ENCODE measurements at regions not wholly inside any gene's neighbourhood (a gene's known extent, or its start where the extent isn't known, plus 50 kb on each side); places are given as distances from the start of the nearest gene placed in this dataset.

GRCh38 chr5:126368239-126368812 lies 54.9 kb upstream of the GRAMD2B start:
- Histone ChIP-seq H3K9me3 (no peaks in the 10 kb centered on the region), H3K36me3 (no peaks in the 10 kb centered on the region), H3K27ac (peak overlapping the region in 1 of 12 donors; percentile 39), H3K4me1 (peaks cover 0 to 6% (median 0%) of the 10 kb centered on the region in 12 donors), H3K4me3 (no peak overlapping the region), H3K27me3 (no peaks in the 10 kb centered on the region)
- ATAC-seq (no peak), DNase-seq (no peak)
- no peak for TF ChIP-seq POLR2A (IDR thresholded peaks at IDR 0.05)
- TF ChIP-seq, protein P1, sequence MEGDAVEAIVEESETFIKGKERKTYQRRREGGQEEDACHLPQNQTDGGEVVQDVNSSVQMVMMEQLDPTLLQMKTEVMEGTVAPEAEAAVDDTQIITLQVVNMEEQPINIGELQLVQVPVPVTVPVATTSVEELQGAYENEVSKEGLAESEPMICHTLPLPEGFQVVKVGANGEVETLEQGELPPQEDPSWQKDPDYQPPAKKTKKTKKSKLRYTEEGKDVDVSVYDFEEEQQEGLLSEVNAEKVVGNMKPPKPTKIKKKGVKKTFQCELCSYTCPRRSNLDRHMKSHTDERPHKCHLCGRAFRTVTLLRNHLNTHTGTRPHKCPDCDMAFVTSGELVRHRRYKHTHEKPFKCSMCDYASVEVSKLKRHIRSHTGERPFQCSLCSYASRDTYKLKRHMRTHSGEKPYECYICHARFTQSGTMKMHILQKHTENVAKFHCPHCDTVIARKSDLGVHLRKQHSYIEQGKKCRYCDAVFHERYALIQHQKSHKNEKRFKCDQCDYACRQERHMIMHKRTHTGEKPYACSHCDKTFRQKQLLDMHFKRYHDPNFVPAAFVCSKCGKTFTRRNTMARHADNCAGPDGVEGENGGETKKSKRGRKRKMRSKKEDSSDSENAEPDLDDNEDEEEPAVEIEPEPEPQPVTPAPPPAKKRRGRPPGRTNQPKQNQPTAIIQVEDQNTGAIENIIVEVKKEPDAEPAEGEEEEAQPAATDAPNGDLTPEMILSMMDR (IDR thresholded peaks at IDR 0.05): no peak
- intact Hi-C loops (cut with DNase I): no loop called here
- 53 to 60% (median 55%) methylated on average over 2 of the region's 2 CpGs for WGBS, 4 donors

- intact Hi-C loops (cut with DNase I): no loop called here
- 95 to 98% (median 98%) methylated on average over 2 of the region's 2 CpGs for WGBS, 4 donors
- H3K9me3 ChIP-seq: no peaks in the 10 kb centered on the region
- TF ChIP-seq POLR2A (IDR thresholded peaks at IDR 0.05): no peak
- TF ChIP-seq, protein P1 (IDR thresholded peaks at IDR 0.05): no peak
- H3K4me1 ChIP-seq: peaks cover 0 to 6% (median 0%) of the 10 kb centered on the region in 12 donors
- H3K4me3 ChIP-seq: no peak overlapping the region
- ATAC-seq (no peak), DNase-seq (no peak)
- H3K36me3 ChIP-seq: no peaks in the 10 kb centered on the region
- H3K27ac ChIP-seq: peak overlapping the region in 1 of 12 donors; percentile 39
- no peaks in the 10 kb centered on the region for H3K27me3 ChIP-seq
Measured at GRCh38 chr5:126369083-126369482, 54.1 kb upstream of the GRAMD2B start.

GRCh38 chr5:126369995-126370731 lies 53.0 kb upstream of the GRAMD2B start:
- H3K27me3 ChIP-seq: no peaks in the 10 kb centered on the region
- H3K4me3 ChIP-seq: no peak overlapping the region
- no peaks in the 10 kb centered on the region for H3K9me3 ChIP-seq
- intact Hi-C loops (cut with DNase I): loop anchor here in 5 of 10 donors (5.0 to 10.0 kb wide), 4 partner anchors 47 to 112 kb away; partner anchors contain the start of gene GRAMD2B (in 2 of the 5)
- H3K27ac ChIP-seq: peak overlapping the region in 1 of 12 donors; percentile 11
- H3K36me3 ChIP-seq: no peaks in the 10 kb centered on the region
- H3K4me1 ChIP-seq: peaks cover 0 to 6% (median 0%) of the 10 kb centered on the region in 12 donors
- WGBS, 4 donors: 68 to 79% (median 72%) methylated on average over 6 of the region's 6 CpGs
- DNase-seq (no peak), ATAC-seq (peak; percentile 76 to 84 (median 78))
- no peak for TF ChIP-seq POLR2A (IDR thresholded peaks at IDR 0.05)
- TF ChIP-seq, protein P1 (IDR thresholded peaks at IDR 0.05): peak in 4 of 12 donors; percentile 7 to 31 (median 17)
